Lung (tissue), 11 donors: ENCODE measurements at regions not wholly inside any gene's neighbourhood (a gene's known extent, or its start where the extent isn't known, plus 50 kb on each side); places are given as distances from the start of the nearest gene placed in this dataset.

Source experiments
- ATAC-seq: fragments of 200-7000 bp; cut with Tn5 transposase; one replicate; pipeline ENCODE4 v1.9.1; 2020; ENCODE audit warnings: moderate number of reproducible peaks; ENCODE audit not compliant: insufficient read depth, low FRiP score
- DNase-seq, 3 donors: peaks; one replicate each; pipeline ENCODE4 v3.0.0-alpha.2; 2013 to 2017
- H3K27ac ChIP-seq, 2 donors: one replicate each; pipeline ENCODE4 v1.5.1; 2013; ENCODE audit warnings: mild to moderate bottlenecking in 2 of 2, moderate library complexity in 2 of 2, control low read depth in 1 of 2, inconsistent platforms in 1 of 2, low read depth in 1 of 2, low read length in 1 of 2
- H3K27me3 ChIP-seq, 3 donors: one replicate each; pipeline ENCODE4 v1.5.1; 2013; ENCODE audit warnings: low read length in 2 of 3; ENCODE audit not compliant: control insufficient read depth in 3 of 3, insufficient read depth in 3 of 3
- H3K36me3 ChIP-seq, 4 donors: one replicate each; pipeline ENCODE4 v1.5.1; 2013; ENCODE audit warnings: low read length in 4 of 4, mild to moderate bottlenecking in 1 of 4, moderate library complexity in 1 of 4; ENCODE audit not compliant: control insufficient read depth in 4 of 4, insufficient read depth in 4 of 4
- H3K4me1 ChIP-seq, 5 donors: one replicate each; pipeline ENCODE4 v1.5.1; 2013; ENCODE audit warnings: low read length in 5 of 5, mild to moderate bottlenecking in 2 of 5, moderate library complexity in 1 of 5; ENCODE audit not compliant: control insufficient read depth in 5 of 5, insufficient read depth in 5 of 5
- H3K4me3 ChIP-seq: one replicate; pipeline ENCODE4 v1.5.1; 2013; ENCODE audit warnings: mild to moderate bottlenecking, control low read depth, moderate library complexity
- H3K9ac ChIP-seq, 2 donors: one replicate each; pipeline ENCODE4 v1.5.1; 2013; ENCODE audit warnings: low read length in 2 of 2, control low read depth in 1 of 2; ENCODE audit not compliant: insufficient read depth in 1 of 2
- H3K9me3 ChIP-seq, 4 donors: one replicate each; pipeline ENCODE4 v1.5.1; 2013; ENCODE audit warnings: low read length in 3 of 4, mild to moderate bottlenecking in 1 of 4, moderate library complexity in 1 of 4; ENCODE audit not compliant: control insufficient read depth in 4 of 4, insufficient read depth in 3 of 4
- WGBS, 2 donors: extraction: QIAGEN DNeasy Blood & Tissue Kit; methylation state at CpG; one replicate each; pipeline ENCODE4 v1.1.7; 2013; 5-methylcytosine and 5-hydroxymethylcytosine counted together
- TF ChIP-seq, protein P1 (sequence below): IDR thresholded peaks from 2 replicates; pipeline ENCODE4 v1.5.1; 2012; ENCODE audit warnings: mild to moderate bottlenecking; ENCODE audit errors: control extremely low read depth, extremely low read depth
- donor health status: control.
- donor health status: control.
- donor health status: Bipolar disorder and iron deficiency.
- donor health status: healthy.
- donor health status: DM: yes; HTN: yes; CAD: no.

DNA sequence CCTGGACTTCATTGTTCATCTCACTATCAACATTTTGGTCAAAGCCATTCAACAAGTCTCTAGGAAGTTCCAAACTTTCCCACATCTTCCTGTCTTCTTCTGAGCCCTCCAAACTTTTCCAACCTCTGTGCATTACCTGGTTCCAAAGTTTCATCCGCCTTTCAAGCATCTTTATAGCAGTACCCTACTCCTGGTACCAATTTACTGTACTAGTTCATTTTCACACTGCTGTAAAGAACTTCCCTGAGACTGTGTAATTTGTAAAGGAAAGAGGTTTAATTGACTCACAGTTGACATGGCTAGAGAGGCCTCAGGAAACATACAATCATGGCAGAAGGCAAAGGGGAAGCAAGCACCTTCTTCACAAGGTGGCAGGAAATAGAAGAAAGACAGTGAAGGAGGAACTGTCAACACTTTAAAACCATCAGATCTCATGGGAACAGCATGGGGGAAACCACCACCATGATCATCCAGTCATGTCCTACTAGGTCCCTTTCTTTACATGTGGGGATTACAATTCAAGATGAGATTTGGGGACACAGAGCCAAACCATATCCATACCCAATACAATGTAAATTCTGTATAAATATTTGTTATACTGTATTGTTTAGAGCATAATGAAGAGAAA is 109.7 kb downstream of the C12orf75 start:
- no peak overlapping the region for H3K4me3 ChIP-seq
- TF ChIP-seq, protein P1, sequence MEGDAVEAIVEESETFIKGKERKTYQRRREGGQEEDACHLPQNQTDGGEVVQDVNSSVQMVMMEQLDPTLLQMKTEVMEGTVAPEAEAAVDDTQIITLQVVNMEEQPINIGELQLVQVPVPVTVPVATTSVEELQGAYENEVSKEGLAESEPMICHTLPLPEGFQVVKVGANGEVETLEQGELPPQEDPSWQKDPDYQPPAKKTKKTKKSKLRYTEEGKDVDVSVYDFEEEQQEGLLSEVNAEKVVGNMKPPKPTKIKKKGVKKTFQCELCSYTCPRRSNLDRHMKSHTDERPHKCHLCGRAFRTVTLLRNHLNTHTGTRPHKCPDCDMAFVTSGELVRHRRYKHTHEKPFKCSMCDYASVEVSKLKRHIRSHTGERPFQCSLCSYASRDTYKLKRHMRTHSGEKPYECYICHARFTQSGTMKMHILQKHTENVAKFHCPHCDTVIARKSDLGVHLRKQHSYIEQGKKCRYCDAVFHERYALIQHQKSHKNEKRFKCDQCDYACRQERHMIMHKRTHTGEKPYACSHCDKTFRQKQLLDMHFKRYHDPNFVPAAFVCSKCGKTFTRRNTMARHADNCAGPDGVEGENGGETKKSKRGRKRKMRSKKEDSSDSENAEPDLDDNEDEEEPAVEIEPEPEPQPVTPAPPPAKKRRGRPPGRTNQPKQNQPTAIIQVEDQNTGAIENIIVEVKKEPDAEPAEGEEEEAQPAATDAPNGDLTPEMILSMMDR, result no peak
- ATAC-seq (no peak), DNase-seq (no peak)
- H3K9me3 ChIP-seq, result peaks cover 0 to 3% (median 0%) of the 10 kb centered on the region in 4 donors
- 92 to 96% methylated on average over 1 of the region's 1 CpG for WGBS, 2 donors
- H3K36me3 ChIP-seq, result no peaks in the 10 kb centered on the region
- peaks cover 0 to 5% (median 0%) of the 10 kb centered on the region in 5 donors for H3K4me1 ChIP-seq
- no peaks in the 10 kb centered on the region for H3K27me3 ChIP-seq
- H3K9ac ChIP-seq, result no peak overlapping the region
- H3K27ac ChIP-seq, result no peak overlapping the region

DNA sequence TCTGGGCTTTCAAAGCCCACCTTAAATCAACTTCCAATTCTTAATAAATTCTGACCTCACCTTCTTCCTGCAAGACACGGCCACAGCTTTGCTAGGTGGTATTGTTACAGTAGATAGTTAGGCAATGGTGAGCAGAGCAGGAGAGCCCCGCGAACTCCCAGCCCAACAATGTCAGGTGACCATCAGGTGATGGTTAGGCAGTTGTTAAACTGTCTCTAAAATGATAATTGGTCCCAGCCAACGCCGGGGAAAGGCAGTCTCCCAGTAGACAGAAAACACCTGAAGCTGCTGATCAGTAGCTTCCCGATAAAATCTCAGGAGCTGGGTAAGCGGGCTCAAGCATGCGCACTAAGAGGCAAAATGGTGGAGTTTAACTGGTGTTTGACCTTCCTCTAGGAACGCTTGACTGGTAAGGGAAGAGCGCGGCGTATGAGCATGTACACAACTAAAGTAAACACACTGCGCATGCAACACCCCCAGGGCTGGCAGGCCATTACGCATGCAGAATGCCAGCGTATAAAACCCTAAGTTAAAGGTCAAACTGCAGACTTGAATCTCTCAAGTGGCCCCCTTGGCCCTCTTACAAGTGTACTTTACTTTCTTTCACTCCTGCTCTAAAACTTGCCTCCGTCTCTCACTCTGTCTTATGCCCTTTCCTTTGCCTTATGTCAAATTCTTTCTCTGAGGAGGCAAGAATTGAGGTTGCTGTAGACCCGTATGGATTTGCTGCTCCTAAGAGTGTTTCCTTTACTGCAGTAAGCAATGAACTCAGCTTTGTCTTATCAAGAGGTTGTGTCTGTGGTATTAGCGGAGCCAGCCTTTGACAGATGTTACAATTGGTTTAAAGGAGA is 113.5 kb downstream of the C12orf75 start:
- TF ChIP-seq, protein P1, result no peak
- ATAC-seq, result no peak
- Histone ChIP-seq H3K9me3 (peaks cover 0 to 3% (median 0%) of the 10 kb centered on the region in 4 donors), H3K27ac (no peak overlapping the region), H3K27me3 (no peaks in the 10 kb centered on the region), H3K4me3 (no peak overlapping the region), H3K9ac (no peak overlapping the region), H3K36me3 (no peaks in the 10 kb centered on the region), H3K4me1 (peaks cover 0 to 5% (median 0%) of the 10 kb centered on the region in 5 donors)
- 84% methylated on average over 18 of the region's 18 CpGs for WGBS, 2 donors
- DNase-seq, result no peak

DNA sequence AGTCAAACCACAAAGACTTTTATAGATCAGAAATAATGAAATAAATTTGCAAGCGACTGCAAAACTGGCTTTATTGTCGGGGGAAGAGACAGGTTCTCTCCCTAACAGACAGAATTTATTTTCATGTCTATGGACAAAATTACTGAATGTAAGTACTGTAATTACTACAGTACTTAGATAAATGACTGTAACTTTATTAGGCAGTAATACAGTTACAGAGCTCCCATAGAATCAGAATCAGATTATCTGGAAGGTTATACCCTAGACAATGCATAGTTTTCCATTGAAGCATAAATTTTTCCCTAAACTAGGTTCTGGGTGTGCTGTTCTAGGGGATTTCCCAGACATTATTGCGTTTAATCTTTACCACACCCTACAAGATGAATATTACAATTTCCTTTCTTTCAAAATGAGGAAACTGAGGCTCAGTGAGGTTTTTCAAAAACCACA is 114.2 kb downstream of the C12orf75 start:
- TF ChIP-seq, protein P1, result no peak
- H3K36me3 ChIP-seq, result no peaks in the 10 kb centered on the region
- 64 to 69% methylated on average over 3 of the region's 3 CpGs for WGBS, 2 donors
- ATAC-seq (no peak), DNase-seq (no peak)
- peaks cover 0 to 5% (median 0%) of the 10 kb centered on the region in 5 donors for H3K4me1 ChIP-seq
- H3K9ac ChIP-seq, result no peak overlapping the region
- no peak overlapping the region for H3K27ac ChIP-seq
- peaks cover 0 to 3% (median 0%) of the 10 kb centered on the region in 4 donors for H3K9me3 ChIP-seq
- H3K27me3 ChIP-seq, result no peaks in the 10 kb centered on the region
- H3K4me3 ChIP-seq, result no peak overlapping the region
